HUES64 (cell line): ENCODE measurements at regions not wholly inside any gene's neighbourhood (a gene's known extent, or its start where the extent isn't known, plus 50 kb on each side); places are given as distances from the start of the nearest gene placed in this dataset.
"Not testable (repeated sequence)": the region's sequence is repeated elsewhere in the genome, so short reads cannot be mapped to it uniquely, and the experiment has no call there.

Experiments used
- H3K27ac ChIP-seq: 2 replicates; pipeline ENCODE4 v1.7.0; 2013; ENCODE audit warnings: low read depth, low read length, inconsistent platforms
- H3K27me3 ChIP-seq: 2 replicates; pipeline ENCODE4 v1.6.1; 2013; ENCODE audit warnings: mild to moderate bottlenecking, low read length; ENCODE audit not compliant: insufficient read depth
- H3K36me3 ChIP-seq: 2 replicates; pipeline ENCODE4 v1.6.1; 2013; ENCODE audit warnings: mild to moderate bottlenecking, low read length; ENCODE audit not compliant: insufficient read depth
- H3K4me1 ChIP-seq: 2 replicates; pipeline ENCODE4 v1.6.1; 2013; ENCODE audit warnings: mild to moderate bottlenecking, low read length, moderate library complexity; ENCODE audit not compliant: insufficient read depth
- H3K4me3 ChIP-seq: 2 replicates; pipeline ENCODE4 v1.5.1; 2013; ENCODE audit warnings: mild to moderate bottlenecking, low read length, moderate library complexity
- H3K9ac ChIP-seq: 2 replicates; pipeline ENCODE4 v1.6.1; 2013; ENCODE audit warnings: mild to moderate bottlenecking, low read depth, low read length
- H3K9me3 ChIP-seq: 2 replicates; pipeline ENCODE4 v1.6.1; 2013; ENCODE audit warnings: low read depth, low read length; ENCODE audit not compliant: insufficient read depth
- WGBS: fragments of 150-250, 120-280 bp; methylation state at CpG from one replicate; pipeline ENCODE4 v1.1.7; 2013; ENCODE audit warnings: missing lambda C conversion rate; 5-methylcytosine and 5-hydroxymethylcytosine counted together

GRCh38 chr15:19943515-19943914, 598.1 kb downstream of the GOLGA6L6 start:
- no peak overlapping the region for H3K4me3 ChIP-seq
- H3K27me3 ChIP-seq = no peaks in the 10 kb centered on the region
- no peak overlapping the region for H3K27ac ChIP-seq
- H3K36me3 ChIP-seq = no peaks in the 10 kb centered on the region
- WGBS = 86% methylated on average over 29 of the region's 51 CpGs
- H3K9ac ChIP-seq = no peak overlapping the region
- H3K9me3 ChIP-seq = peaks cover 52% of the 10 kb centered on the region
- H3K4me1 ChIP-seq = no peaks in the 10 kb centered on the region

GRCh38 chr15:19903281-19903680, 638.3 kb downstream of the GOLGA6L6 start:
- not testable (repeated sequence) for H3K27ac ChIP-seq, H3K36me3 ChIP-seq, H3K4me3 ChIP-seq, H3K27me3 ChIP-seq, H3K9ac ChIP-seq, H3K4me1 ChIP-seq
- 57% methylated on average over 1 of the region's 1 CpG for WGBS
- peaks cover 43% of the 10 kb centered on the region for H3K9me3 ChIP-seq

GRCh38 chr15:19902388-19902787, 639.2 kb downstream of the GOLGA6L6 start:
- H3K27me3 ChIP-seq, H3K9ac ChIP-seq, H3K36me3 ChIP-seq, H3K27ac ChIP-seq, H3K4me1 ChIP-seq, H3K4me3 ChIP-seq: not testable (repeated sequence)
- H3K9me3 ChIP-seq = peaks cover 45% of the 10 kb centered on the region
- 76% methylated on average over 1 of the region's 1 CpG for WGBS

- 62% methylated on average over 3 of the region's 4 CpGs for WGBS
- H3K9ac ChIP-seq, H3K4me3 ChIP-seq: not testable (repeated sequence)
Observed at GRCh38 chr15:19901414-19901813, 640.2 kb downstream of the GOLGA6L6 start.

GRCh38 chr15:19899021-19899824, 642.4 kb downstream of the GOLGA6L6 start:
- Histone ChIP-seq H3K27me3 (no peaks in the 10 kb centered on the region), H3K4me3 (no peak overlapping the region), H3K36me3 (no peaks in the 10 kb centered on the region), H3K27ac (no peak overlapping the region), H3K9me3 (peaks cover 47% of the 10 kb centered on the region), H3K9ac (no peak overlapping the region), H3K4me1 (no peaks in the 10 kb centered on the region)
- 89% methylated on average over 49 of the region's 53 CpGs for WGBS

More at GRCh38 chr15:19901414-19901813, 640.2 kb downstream of the GOLGA6L6 start:
- peaks cover 43% of the 10 kb centered on the region for H3K9me3 ChIP-seq
- not testable (repeated sequence) for H3K36me3 ChIP-seq, H3K4me1 ChIP-seq, H3K27ac ChIP-seq, H3K27me3 ChIP-seq

- peaks cover 19% of the 10 kb centered on the region for H3K9me3 ChIP-seq
- not testable (repeated sequence) for H3K4me3 ChIP-seq, H3K4me1 ChIP-seq, H3K27me3 ChIP-seq, H3K36me3 ChIP-seq, H3K27ac ChIP-seq, H3K9ac ChIP-seq
- WGBS = no CpG with 5 or more reads among the region's 1 CpG
Observed at GRCh38 chr15:19888811-19889210, 652.8 kb downstream of the GOLGA6L6 start.

GRCh38 chr15:19844061-19844460, 697.5 kb downstream of the GOLGA6L6 start:
- H3K9ac ChIP-seq, H3K27me3 ChIP-seq, H3K36me3 ChIP-seq, H3K4me3 ChIP-seq, H3K4me1 ChIP-seq, H3K27ac ChIP-seq: not testable (repeated sequence)
- no CpG with 5 or more reads among the region's 4 CpGs for WGBS
- H3K9me3 ChIP-seq = peaks cover 12% of the 10 kb centered on the region
